ENCODE measurements at regions not wholly inside any gene's neighbourhood (a gene's known extent, or its start where the extent isn't known, plus 50 kb on each side); places are given as distances from the start of the nearest gene placed in this dataset.

GRCh38 chr5:163944738-163945137, 439.3 kb downstream of the MAT2B start:
- no peaks in the 10 kb centered on the region for H3K36me3 ChIP-seq (ENCODE audit: control insufficient read depth in 2 of 2, extremely low read depth in 1 of 2, insufficient read depth in 2 of 2, low read length in 2 of 2)
- H3K9me3 ChIP-seq (ENCODE audit: control insufficient read depth, low read depth, low read length): no peaks in the 10 kb centered on the region
- dilution Hi-C loops (cut with MboI; ENCODE audit: extremely low pct_ligation_motif_present, low sequenced_read_pairs): no loop called here
- H3K4me1 ChIP-seq (ENCODE audit: control insufficient read depth, extremely low read depth, insufficient read depth, low read length): no peaks in the 10 kb centered on the region
- TF ChIP-seq CTCF (optimal IDR thresholded peaks at IDR 0.05 in 1 of 3, IDR thresholded peaks at IDR 0.05 in 1 of 3, conservative IDR thresholded peaks at IDR 0.05 in 1 of 3; ENCODE audit: extremely low read depth in 1 of 3, insufficient read depth in 2 of 3, low read length in 3 of 3) (no peak), EZH2 (IDR thresholded peaks at IDR 0.05; ENCODE audit: low read length) (no peak)
- no peak overlapping the region for H3K9ac ChIP-seq (ENCODE audit: control insufficient read depth, extremely low read depth, insufficient read depth, low read length)
- no peaks in the 10 kb centered on the region for H3K9me1 ChIP-seq (ENCODE audit: control insufficient read depth, extremely low read depth, insufficient read depth, low read length)
- no peaks in the 10 kb centered on the region for H3K27me3 ChIP-seq (ENCODE audit: control insufficient read depth, extremely low read depth, insufficient read depth, low read length)
- no peak overlapping the region for H3K27ac ChIP-seq (ENCODE audit: control insufficient read depth, insufficient read depth, low read length)
- FAIRE-seq: no peak
- DNase-seq (ENCODE audit: low read depth, low spot score): no peak
- H2AFZ ChIP-seq (ENCODE audit: control insufficient read depth, low read length): no peak overlapping the region
- no peaks in the 10 kb centered on the region for H4K20me1 ChIP-seq (ENCODE audit: control insufficient read depth, extremely low read depth, insufficient read depth, low read length)
- no peak overlapping the region for H3K4me2 ChIP-seq (ENCODE audit: control insufficient read depth, extremely low read depth, insufficient read depth, low read depth, low read length)
- H3K79me2 ChIP-seq (ENCODE audit: control insufficient read depth, insufficient read depth, low read length): no peaks in the 10 kb centered on the region
- H3K4me3 ChIP-seq (ENCODE audit: control insufficient read depth in 2 of 3, extremely low read depth in 1 of 3, insufficient read depth in 2 of 3, low read depth in 1 of 3, low read length in 3 of 3): no peak overlapping the region

- no peak overlapping the region for H2AFZ ChIP-seq (ENCODE audit: control insufficient read depth, low read length)
- H3K4me1 ChIP-seq (ENCODE audit: control insufficient read depth, extremely low read depth, insufficient read depth, low read length): no peaks in the 10 kb centered on the region
- no peak overlapping the region for H3K4me2 ChIP-seq (ENCODE audit: control insufficient read depth, extremely low read depth, insufficient read depth, low read depth, low read length)
- H3K36me3 ChIP-seq (ENCODE audit: control insufficient read depth in 2 of 2, extremely low read depth in 1 of 2, insufficient read depth in 2 of 2, low read length in 2 of 2): no peaks in the 10 kb centered on the region
- peaks cover 2% of the 10 kb centered on the region for H3K9me3 ChIP-seq (ENCODE audit: control insufficient read depth, low read depth, low read length)
- no peak overlapping the region for H3K4me3 ChIP-seq (ENCODE audit: control insufficient read depth in 2 of 3, extremely low read depth in 1 of 3, insufficient read depth in 2 of 3, low read depth in 1 of 3, low read length in 3 of 3)
- dilution Hi-C loops (cut with MboI; ENCODE audit: extremely low pct_ligation_motif_present, low sequenced_read_pairs): no loop called here
- H3K27ac ChIP-seq (ENCODE audit: control insufficient read depth, insufficient read depth, low read length): no peak overlapping the region
- H3K79me2 ChIP-seq (ENCODE audit: control insufficient read depth, insufficient read depth, low read length): no peaks in the 10 kb centered on the region
- DNase-seq (ENCODE audit: low read depth, low spot score): no peak
- H3K27me3 ChIP-seq (ENCODE audit: control insufficient read depth, extremely low read depth, insufficient read depth, low read length): no peaks in the 10 kb centered on the region
- no peak for TF ChIP-seq CTCF (optimal IDR thresholded peaks at IDR 0.05 in 1 of 3, IDR thresholded peaks at IDR 0.05 in 1 of 3, conservative IDR thresholded peaks at IDR 0.05 in 1 of 3; ENCODE audit: extremely low read depth in 1 of 3, insufficient read depth in 2 of 3, low read length in 3 of 3)
- no peak for TF ChIP-seq EZH2 (IDR thresholded peaks at IDR 0.05; ENCODE audit: low read length)
- no peaks in the 10 kb centered on the region for H4K20me1 ChIP-seq (ENCODE audit: control insufficient read depth, extremely low read depth, insufficient read depth, low read length)
- H3K9ac ChIP-seq (ENCODE audit: control insufficient read depth, extremely low read depth, insufficient read depth, low read length): no peak overlapping the region
- no peaks in the 10 kb centered on the region for H3K9me1 ChIP-seq (ENCODE audit: control insufficient read depth, extremely low read depth, insufficient read depth, low read length)
- FAIRE-seq: no peak
Observed at GRCh38 chr5:163947848-163948666, 442.6 kb downstream of the MAT2B start.

All from keratinocyte (primary cell).